ENCODE measurements at regions not wholly inside any gene's neighbourhood (a gene's known extent, or its start where the extent isn't known, plus 50 kb on each side); places are given as distances from the start of the nearest gene placed in this dataset.

DNA sequence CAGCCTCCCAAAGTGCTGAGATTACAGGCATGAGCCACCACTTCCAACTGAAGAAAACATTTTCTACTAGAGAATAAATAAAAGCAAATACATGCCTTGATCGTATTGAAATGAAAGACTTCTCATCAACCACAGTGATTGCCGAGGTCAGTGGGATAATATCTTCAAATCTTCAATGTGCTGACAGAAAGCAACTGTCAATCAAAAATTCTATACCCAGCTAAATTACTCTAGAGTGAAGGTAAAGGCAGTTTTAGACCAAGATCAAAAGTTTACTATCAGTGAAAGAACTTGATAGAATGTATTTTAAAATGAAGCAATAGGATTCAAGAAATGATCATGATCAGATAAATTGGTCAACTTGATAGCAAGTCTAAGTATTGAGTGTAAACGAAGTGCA is 130.6 kb downstream of the BRD1 start:
- no peak overlapping the region for H3K27ac ChIP-seq
- TF ChIP-seq, protein P1, sequence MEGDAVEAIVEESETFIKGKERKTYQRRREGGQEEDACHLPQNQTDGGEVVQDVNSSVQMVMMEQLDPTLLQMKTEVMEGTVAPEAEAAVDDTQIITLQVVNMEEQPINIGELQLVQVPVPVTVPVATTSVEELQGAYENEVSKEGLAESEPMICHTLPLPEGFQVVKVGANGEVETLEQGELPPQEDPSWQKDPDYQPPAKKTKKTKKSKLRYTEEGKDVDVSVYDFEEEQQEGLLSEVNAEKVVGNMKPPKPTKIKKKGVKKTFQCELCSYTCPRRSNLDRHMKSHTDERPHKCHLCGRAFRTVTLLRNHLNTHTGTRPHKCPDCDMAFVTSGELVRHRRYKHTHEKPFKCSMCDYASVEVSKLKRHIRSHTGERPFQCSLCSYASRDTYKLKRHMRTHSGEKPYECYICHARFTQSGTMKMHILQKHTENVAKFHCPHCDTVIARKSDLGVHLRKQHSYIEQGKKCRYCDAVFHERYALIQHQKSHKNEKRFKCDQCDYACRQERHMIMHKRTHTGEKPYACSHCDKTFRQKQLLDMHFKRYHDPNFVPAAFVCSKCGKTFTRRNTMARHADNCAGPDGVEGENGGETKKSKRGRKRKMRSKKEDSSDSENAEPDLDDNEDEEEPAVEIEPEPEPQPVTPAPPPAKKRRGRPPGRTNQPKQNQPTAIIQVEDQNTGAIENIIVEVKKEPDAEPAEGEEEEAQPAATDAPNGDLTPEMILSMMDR (IDR thresholded peaks at IDR 0.05): no peak
- no peak for TF ChIP-seq POLR2A (IDR thresholded peaks at IDR 0.05)
- no peaks in the 10 kb centered on the region for H3K4me1 ChIP-seq
- intact Hi-C loops (cut with DNase I): no loop called here
- peaks cover 0 to 2% (median 0%) of the 10 kb centered on the region in 9 donors for H3K27me3 ChIP-seq
- H3K9me3 ChIP-seq: peaks cover 0 to 27% (median 6%) of the 10 kb centered on the region in 12 donors
- no peaks in the 10 kb centered on the region for H3K36me3 ChIP-seq
- H3K4me3 ChIP-seq: no peak overlapping the region
- WGBS, 4 donors: 77 to 82% (median 79%) methylated on average over 3 of the region's 3 CpGs
- DNase-seq: no peak
- ATAC-seq: no peak

DNA sequence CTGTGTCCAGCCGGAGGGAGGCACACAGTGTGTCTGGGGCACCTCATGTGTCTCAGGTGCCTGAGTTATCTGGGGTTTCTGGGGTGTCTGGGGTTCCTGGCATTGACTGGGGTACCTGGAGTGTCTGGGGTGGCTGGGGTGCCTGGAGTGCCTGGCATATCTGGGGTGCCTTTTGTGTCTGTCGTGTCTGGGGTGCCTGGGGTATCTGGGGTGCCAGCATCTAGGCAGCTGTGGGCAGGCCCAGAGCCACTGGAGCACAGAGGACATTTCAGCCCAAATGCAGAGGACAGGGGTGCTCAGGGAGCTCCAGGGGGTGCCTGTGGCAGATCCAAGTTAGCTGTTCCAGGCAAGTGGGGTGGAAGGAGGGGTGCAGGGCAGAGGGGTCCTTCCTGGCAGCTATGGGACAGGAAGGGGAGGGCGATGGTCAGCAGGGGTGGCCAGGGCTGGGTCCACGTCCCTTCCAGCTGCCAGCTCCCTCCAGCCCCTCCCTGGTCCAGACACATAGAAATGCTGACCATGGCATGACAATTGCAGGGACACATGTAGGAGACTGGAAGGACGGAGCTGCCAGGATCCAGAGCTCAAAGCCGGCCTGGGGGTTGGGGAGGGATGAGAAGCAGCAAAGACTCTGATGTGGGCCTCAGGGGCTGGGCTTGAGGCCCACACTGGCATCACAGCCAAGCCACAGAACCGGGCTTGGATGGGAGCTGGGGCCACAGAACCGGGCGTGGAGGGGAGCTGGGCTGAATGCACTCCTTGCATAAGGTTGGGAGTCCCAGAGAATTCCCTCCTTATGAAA is 133.0 kb downstream of the BRD1 start:
- H3K27ac ChIP-seq: no peak overlapping the region
- DNase-seq (peak in 1 of 5 donors; percentile 20), ATAC-seq (no peak)
- TF ChIP-seq POLR2A (IDR thresholded peaks at IDR 0.05): no peak
- TF ChIP-seq, protein P1 (IDR thresholded peaks at IDR 0.05): no peak
- no peak overlapping the region for H3K4me3 ChIP-seq
- intact Hi-C loops (cut with DNase I): no loop called here
- peaks cover 0 to 5% (median 0%) of the 10 kb centered on the region in 9 donors for H3K27me3 ChIP-seq
- H3K9me3 ChIP-seq: peaks cover 0 to 20% (median 4%) of the 10 kb centered on the region in 12 donors
- 75 to 86% (median 80%) methylated on average over 8 to 9 of the region's 9 CpGs for WGBS, 4 donors
- H3K36me3 ChIP-seq: no peaks in the 10 kb centered on the region
- no peaks in the 10 kb centered on the region for H3K4me1 ChIP-seq

DNA sequence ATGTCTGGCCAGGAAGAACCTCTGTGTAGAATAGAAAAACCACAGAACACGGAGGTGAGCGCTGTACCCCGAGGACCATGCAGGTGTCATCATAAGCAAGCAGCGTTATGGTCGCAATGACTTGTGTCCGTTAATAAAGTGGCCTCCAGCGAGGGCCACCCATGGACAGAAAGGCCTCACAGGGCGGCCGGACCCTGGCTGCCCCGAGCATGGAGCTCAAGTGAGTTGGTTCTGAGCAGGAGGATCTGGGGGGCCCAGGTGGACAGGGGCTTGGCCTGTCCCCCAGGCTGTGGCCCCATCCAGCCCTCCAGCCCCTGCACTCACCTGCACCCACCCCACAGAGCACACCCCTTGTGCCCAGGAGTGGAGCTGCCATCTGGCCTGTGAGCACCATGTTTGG is 133.8 kb downstream of the BRD1 start:
- TF ChIP-seq, protein P1 (IDR thresholded peaks at IDR 0.05): no peak
- TF ChIP-seq POLR2A (IDR thresholded peaks at IDR 0.05): no peak
- no peak overlapping the region for H3K27ac ChIP-seq
- intact Hi-C loops (cut with DNase I): no loop called here
- DNase-seq (no peak), ATAC-seq (no peak)
- no peak overlapping the region for H3K4me3 ChIP-seq
- H3K36me3 ChIP-seq: no peaks in the 10 kb centered on the region
- H3K27me3 ChIP-seq: peaks cover 0 to 11% (median 6%) of the 10 kb centered on the region in 9 donors
- peaks cover 0 to 20% (median 4%) of the 10 kb centered on the region in 12 donors for H3K9me3 ChIP-seq
- 87 to 95% (median 90%) methylated on average over 9 to 10 of the region's 10 CpGs for WGBS, 4 donors
- no peaks in the 10 kb centered on the region for H3K4me1 ChIP-seq

DNA sequence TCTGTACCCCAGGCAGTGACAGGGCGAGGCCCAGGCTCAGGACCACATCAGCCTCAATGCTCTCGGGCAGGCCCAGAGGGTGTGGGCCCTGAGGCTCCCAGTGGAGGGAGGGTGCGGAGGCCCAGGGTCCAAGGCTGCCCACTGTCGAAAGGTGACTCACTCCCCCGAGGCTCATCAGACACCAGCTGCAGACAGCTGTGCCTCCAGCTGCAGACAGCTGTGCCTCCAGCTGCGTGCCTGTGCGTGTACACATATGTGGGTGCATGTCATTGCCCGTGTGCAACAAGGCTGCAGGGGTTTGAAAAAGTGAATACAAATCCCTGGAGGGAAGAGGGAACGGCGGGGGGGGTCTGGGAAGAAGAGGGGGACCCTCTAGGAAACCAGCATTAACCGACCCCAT is 134.3 kb downstream of the BRD1 start:
- no peak overlapping the region for H3K27ac ChIP-seq
- no peak for TF ChIP-seq POLR2A (IDR thresholded peaks at IDR 0.05)
- TF ChIP-seq, protein P1 (IDR thresholded peaks at IDR 0.05): no peak
- no peaks in the 10 kb centered on the region for H3K4me1 ChIP-seq
- H3K9me3 ChIP-seq: peaks cover 0 to 20% (median 4%) of the 10 kb centered on the region in 12 donors
- WGBS, 4 donors: 75 to 83% (median 77%) methylated on average over 11 of the region's 11 CpGs
- intact Hi-C loops (cut with DNase I): no loop called here
- H3K36me3 ChIP-seq: no peaks in the 10 kb centered on the region
- DNase-seq (no peak), ATAC-seq (peak in 1 of 4 donors; percentile 33)
- peaks cover 0 to 15% (median 6%) of the 10 kb centered on the region in 9 donors for H3K27me3 ChIP-seq
- no peak overlapping the region for H3K4me3 ChIP-seq

All from heart left ventricle (tissue), 16 donors.